Naive thymus-derived CD8-positive, alpha-beta T cell (primary cell): ENCODE measurements at regions not wholly inside any gene's neighbourhood (a gene's known extent, or its start where the extent isn't known, plus 50 kb on each side); places are given as distances from the start of the nearest gene placed in this dataset.

Experiments used
- ATAC-seq, 2 donors: fragments of 150-1000 bp; cut with Tn5 transposase in 1 of 2; sonication (Bioruptor Pico), chemical (Tn5 transposase) in 1 of 2; 1 replicate in 1 of 2; 2 replicates in 1 of 2; pipeline ENCODE4 v1.10.0; 2021; ENCODE audit warnings: mild to moderate bottlenecking in 2 of 2, moderate library complexity in 2 of 2
- POLR2A ChIA-PET: fragments of 350-600 bp; sonication (Branson Sonifier 250); formaldehyde crosslinking; loops from one replicate; lab custom pipeline; 2021; ENCODE audit warnings: antibody characterized with exemption; lab: Charles Lee
- DNase-seq, 10 donors: peaks; one replicate each; pipeline versions ENCODE4 v3.0.0 to v3.0.0-alpha.2; 2020 to 2022
- H3K27ac Mint-ChIP-seq, 10 donors: one replicate each; pipeline ENCODE4 v1.8.0; 2020 to 2022; ENCODE audit warnings: mild to moderate bottlenecking in 10 of 10, mixed read lengths in 10 of 10, moderate library complexity in 4 of 10, inconsistent platforms in 1 of 10
- H3K27me3 Mint-ChIP-seq, 5 donors: one replicate each; pipeline ENCODE4 v1.8.0; 2021 to 2022; ENCODE audit warnings: mixed read lengths in 5 of 5
- H3K36me3 Mint-ChIP-seq, 3 donors: one replicate each; pipeline ENCODE4 v1.8.0; 2020 to 2022; ENCODE audit warnings: mixed read lengths in 3 of 3, mild to moderate bottlenecking in 2 of 3, inconsistent platforms in 1 of 3
- H3K4me1 Mint-ChIP-seq, 4 donors: one replicate each; pipeline ENCODE4 v1.8.0; 2021 to 2022; ENCODE audit warnings: mixed read lengths in 4 of 4
- H3K4me3 Mint-ChIP-seq, 10 donors: one replicate each; pipeline ENCODE4 v1.8.0; 2020 to 2022; ENCODE audit warnings: mild to moderate bottlenecking in 10 of 10, mixed read lengths in 10 of 10, moderate library complexity in 6 of 10, inconsistent platforms in 1 of 10
- H3K9me3 Mint-ChIP-seq, 9 donors: one replicate each; pipeline ENCODE4 v1.8.0; 2020 to 2022; ENCODE audit warnings: mixed read lengths in 9 of 9, mild to moderate bottlenecking in 3 of 9, inconsistent platforms in 1 of 9, moderate library complexity in 1 of 9

- POLR2A ChIA-PET: no interaction called here
- no peak for DNase-seq
- H3K27ac Mint-ChIP-seq: no peak overlapping the region
Measured at GRCh38 chr6:146891615-146892265, 293.0 kb downstream of the ADGB start.

GRCh38 chr6:146892283-146892612, 293.5 kb downstream of the ADGB start:
- Mint-ChIP-seq H3K4me3 (no peak overlapping the region), H3K27ac (no peak overlapping the region), H3K4me1 (no peaks in the 10 kb centered on the region), H3K9me3 (no peaks in the 10 kb centered on the region), H3K36me3 (no peaks in the 10 kb centered on the region), H3K27me3 (peaks cover 2 to 17% (median 13%) of the 10 kb centered on the region in 5 donors)
- ATAC-seq (no peak), DNase-seq (no peak)
- POLR2A ChIA-PET: no interaction called here

More at GRCh38 chr6:146891615-146892265, 293.0 kb downstream of the ADGB start:
- Mint-ChIP-seq H3K4me3 (no peak overlapping the region), H3K9me3 (no peaks in the 10 kb centered on the region), H3K27me3 (peaks cover 2 to 17% (median 13%) of the 10 kb centered on the region in 5 donors), H3K36me3 (no peaks in the 10 kb centered on the region), H3K4me1 (no peaks in the 10 kb centered on the region)
- no peak for ATAC-seq

GRCh38 chr6:146892613-146893401, 294.0 kb downstream of the ADGB start:
- no peaks in the 10 kb centered on the region for H3K9me3 Mint-ChIP-seq
- no peak for ATAC-seq
- no peak overlapping the region for H3K27ac Mint-ChIP-seq
- peaks cover 2 to 17% (median 13%) of the 10 kb centered on the region in 5 donors for H3K27me3 Mint-ChIP-seq
- no peaks in the 10 kb centered on the region for H3K4me1 Mint-ChIP-seq
- no peak for DNase-seq
- H3K4me3 Mint-ChIP-seq: no peak overlapping the region
- H3K36me3 Mint-ChIP-seq: no peaks in the 10 kb centered on the region
- POLR2A ChIA-PET: no interaction called here

GRCh38 chr6:146893690-146894089, 294.9 kb downstream of the ADGB start:
- Mint-ChIP-seq H3K9me3 (no peaks in the 10 kb centered on the region), H3K4me3 (no peak overlapping the region), H3K4me1 (no peaks in the 10 kb centered on the region)

GRCh38 chr6:146894624-146895023, 295.9 kb downstream of the ADGB start:
- no peaks in the 10 kb centered on the region for H3K9me3 Mint-ChIP-seq
- POLR2A ChIA-PET: no interaction called here
- no peaks in the 10 kb centered on the region for H3K4me1 Mint-ChIP-seq
- H3K36me3 Mint-ChIP-seq: no peaks in the 10 kb centered on the region
- H3K27me3 Mint-ChIP-seq: peaks cover 2 to 17% (median 11%) of the 10 kb centered on the region in 5 donors
- ATAC-seq (no peak), DNase-seq (no peak)
- no peak overlapping the region for H3K4me3 Mint-ChIP-seq
- H3K27ac Mint-ChIP-seq: no peak overlapping the region

More at GRCh38 chr6:146893690-146894089, 294.9 kb downstream of the ADGB start:
- Mint-ChIP-seq H3K36me3 (no peaks in the 10 kb centered on the region), H3K27me3 (peaks cover 2 to 17% (median 13%) of the 10 kb centered on the region in 5 donors), H3K27ac (no peak overlapping the region)
- no peak for DNase-seq
- ATAC-seq: no peak
- POLR2A ChIA-PET: no interaction called here

GRCh38 chr6:146895101-146895771, 296.5 kb downstream of the ADGB start:
- ATAC-seq (no peak), DNase-seq (no peak)
- Mint-ChIP-seq H3K4me3 (no peak overlapping the region), H3K9me3 (no peaks in the 10 kb centered on the region), H3K27ac (no peak overlapping the region), H3K4me1 (no peaks in the 10 kb centered on the region), H3K27me3 (peaks cover 2 to 17% (median 11%) of the 10 kb centered on the region in 5 donors), H3K36me3 (no peaks in the 10 kb centered on the region)
- POLR2A ChIA-PET: no interaction called here

- POLR2A ChIA-PET: no interaction called here
Measured at GRCh38 chr6:146895772-146896061, 296.9 kb downstream of the ADGB start.

GRCh38 chr6:146896062-146896813, 297.5 kb downstream of the ADGB start:
- no peaks in the 10 kb centered on the region for H3K9me3 Mint-ChIP-seq
- H3K27ac Mint-ChIP-seq: no peak overlapping the region
- POLR2A ChIA-PET: no interaction called here
- DNase-seq (no peak), ATAC-seq (no peak)
- H3K4me3 Mint-ChIP-seq: no peak overlapping the region
- peaks cover 2 to 17% (median 11%) of the 10 kb centered on the region in 5 donors for H3K27me3 Mint-ChIP-seq
- no peaks in the 10 kb centered on the region for H3K36me3 Mint-ChIP-seq
- no peaks in the 10 kb centered on the region for H3K4me1 Mint-ChIP-seq

More at GRCh38 chr6:146895772-146896061, 296.9 kb downstream of the ADGB start:
- DNase-seq (no peak), ATAC-seq (no peak)
- H3K4me3 Mint-ChIP-seq: no peak overlapping the region
- no peak overlapping the region for H3K27ac Mint-ChIP-seq
- H3K36me3 Mint-ChIP-seq: no peaks in the 10 kb centered on the region
- H3K4me1 Mint-ChIP-seq: no peaks in the 10 kb centered on the region
- H3K27me3 Mint-ChIP-seq: peaks cover 2 to 17% (median 11%) of the 10 kb centered on the region in 5 donors
- H3K9me3 Mint-ChIP-seq: no peaks in the 10 kb centered on the region

- Mint-ChIP-seq H3K9me3 (no peaks in the 10 kb centered on the region), H3K27me3 (peaks cover 2 to 17% (median 11%) of the 10 kb centered on the region in 5 donors), H3K4me3 (no peak overlapping the region), H3K4me1 (no peaks in the 10 kb centered on the region), H3K27ac (no peak overlapping the region), H3K36me3 (no peaks in the 10 kb centered on the region)
- POLR2A ChIA-PET: no interaction called here
- ATAC-seq (no peak), DNase-seq (no peak)
Measured at GRCh38 chr6:146896960-146897701, 298.4 kb downstream of the ADGB start.

GRCh38 chr6:146898069-146898887, 299.5 kb downstream of the ADGB start:
- Mint-ChIP-seq H3K4me1 (no peaks in the 10 kb centered on the region), H3K27ac (no peak overlapping the region), H3K27me3 (peaks cover 2 to 17% (median 11%) of the 10 kb centered on the region in 5 donors), H3K9me3 (no peaks in the 10 kb centered on the region), H3K36me3 (no peaks in the 10 kb centered on the region), H3K4me3 (no peak overlapping the region)
- ATAC-seq: no peak
- no peak for DNase-seq
- POLR2A ChIA-PET: no interaction called here

- H3K27me3 Mint-ChIP-seq: peaks cover 2 to 17% (median 11%) of the 10 kb centered on the region in 5 donors
Measured at GRCh38 chr6:146898888-146899227, 300.1 kb downstream of the ADGB start.

More at GRCh38 chr6:146898888-146899227, 300.1 kb downstream of the ADGB start:
- Mint-ChIP-seq H3K9me3 (no peaks in the 10 kb centered on the region), H3K4me3 (no peak overlapping the region), H3K27ac (no peak overlapping the region), H3K4me1 (no peaks in the 10 kb centered on the region), H3K36me3 (no peaks in the 10 kb centered on the region)
- ATAC-seq (no peak), DNase-seq (no peak)
- POLR2A ChIA-PET: no interaction called here
